Mesenchymal stem cell (in vitro differentiated cells and primary cell): ENCODE measurements at regions not wholly inside any gene's neighbourhood (a gene's known extent, or its start where the extent isn't known, plus 50 kb on each side); places are given as distances from the start of the nearest gene placed in this dataset.

Experiments
- DNase-seq: peaks from one replicate; pipeline ENCODE4 v3.0.0-alpha.2; 2013
- H2AFZ ChIP-seq: one replicate; pipeline ENCODE4 v1.6.1; 2013; ENCODE audit warnings: low read depth, mild to moderate bottlenecking, control low read depth, inconsistent platforms, low read length, moderate library complexity
- H2AK5ac ChIP-seq: 2 replicates; pipeline ENCODE4 v1.6.1; 2013; ENCODE audit warnings: low read length, moderate library complexity, mild to moderate bottlenecking, inconsistent platforms; ENCODE audit not compliant: severe bottlenecking
- H2BK120ac ChIP-seq: one replicate; pipeline ENCODE4 v1.6.1; 2013; ENCODE audit warnings: low read depth, mild to moderate bottlenecking, inconsistent platforms, low read length, moderate library complexity
- H2BK12ac ChIP-seq, 2 experiments: one replicate each; pipeline ENCODE4 v1.6.1; 2013; ENCODE audit warnings: inconsistent platforms in 2 of 2, low read length in 2 of 2, mild to moderate bottlenecking in 2 of 2, moderate library complexity in 2 of 2, control low read depth in 1 of 2
- H2BK15ac ChIP-seq: one replicate; pipeline ENCODE4 v1.6.1; 2013; ENCODE audit warnings: mild to moderate bottlenecking, low read depth, inconsistent platforms; ENCODE audit not compliant: poor library complexity, severe bottlenecking
- H2BK5ac ChIP-seq: 2 replicates; pipeline ENCODE4 v1.6.1; 2013; ENCODE audit warnings: low read depth, mild to moderate bottlenecking, low read length, control low read depth, inconsistent platforms; ENCODE audit not compliant: poor library complexity, severe bottlenecking
- H3K14ac ChIP-seq, 2 experiments: one replicate each; pipeline ENCODE4 v1.6.1; 2013; ENCODE audit warnings: inconsistent platforms in 2 of 2, low read length in 2 of 2, control low read depth in 1 of 2, mild to moderate bottlenecking in 1 of 2, moderate library complexity in 1 of 2
- H3K18ac ChIP-seq, 2 experiments: one replicate each; pipeline ENCODE4 v1.6.1; 2013; ENCODE audit warnings: inconsistent platforms in 2 of 2, low read length in 2 of 2, control low read depth in 1 of 2, low read depth in 1 of 2, mild to moderate bottlenecking in 1 of 2
- H3K23ac ChIP-seq, 2 experiments: one replicate each; pipeline ENCODE4 v1.6.1; 2013; ENCODE audit warnings: inconsistent platforms in 2 of 2, low read length in 2 of 2, mild to moderate bottlenecking in 2 of 2, moderate library complexity in 2 of 2, control low read depth in 1 of 2
- H3K27ac ChIP-seq: 2 replicates; pipeline ENCODE4 v1.5.1; 2013; ENCODE audit warnings: mild to moderate bottlenecking, moderate library complexity, low read length, control low read depth, inconsistent platforms; ENCODE audit not compliant: poor library complexity, severe bottlenecking
- H3K27me3 ChIP-seq, 2 experiments: 2 replicates each; pipeline versions ENCODE4 v1.6.1 to v1.7.0; 2013; ENCODE audit warnings: low read length in 2 of 2, mild to moderate bottlenecking in 2 of 2, moderate library complexity in 2 of 2, control low read depth in 1 of 2, inconsistent platforms in 1 of 2; ENCODE audit not compliant: control insufficient read depth in 1 of 2, insufficient read depth in 1 of 2
- H3K36me3 ChIP-seq, 2 experiments: 2 replicates each; pipeline versions ENCODE4 v1.6.1 to v1.7.0; 2013; ENCODE audit warnings: low read length in 2 of 2, control low read depth in 1 of 2, inconsistent platforms in 1 of 2, low read depth in 1 of 2, mild to moderate bottlenecking in 1 of 2; ENCODE audit not compliant: insufficient read depth in 2 of 2, control insufficient read depth in 1 of 2
- H3K4ac ChIP-seq, 2 experiments: one replicate each; pipeline ENCODE4 v1.6.1; 2013; ENCODE audit warnings: inconsistent platforms in 2 of 2, low read length in 2 of 2, mild to moderate bottlenecking in 2 of 2, moderate library complexity in 2 of 2, control low read depth in 1 of 2, low read depth in 1 of 2
- H3K4me1 ChIP-seq: 2 replicates; pipeline ENCODE4 v1.6.1; 2013; ENCODE audit warnings: low read depth, low read length, control low read depth; ENCODE audit not compliant: control insufficient read depth, insufficient read depth
- H3K4me2 ChIP-seq: 2 replicates; pipeline ENCODE4 v1.6.1; 2013; ENCODE audit warnings: low read length, mild to moderate bottlenecking, inconsistent platforms; ENCODE audit not compliant: poor library complexity, severe bottlenecking
- H3K4me3 ChIP-seq, 2 experiments: 2 replicates each; pipeline versions ENCODE4 v1.5.1 to v1.7.0; 2013; ENCODE audit warnings: low read length in 2 of 2, mild to moderate bottlenecking in 2 of 2, control low read depth in 1 of 2, low read depth in 1 of 2; ENCODE audit not compliant: insufficient read depth in 1 of 2
- H3K79me1 ChIP-seq: replicated peaks from 2 replicates; pipeline ENCODE4 v1.6.1; 2013; ENCODE audit warnings: mild to moderate bottlenecking, control low read depth, low read length, inconsistent platforms; ENCODE audit not compliant: poor library complexity, severe bottlenecking
- H3K9ac ChIP-seq: 2 replicates; pipeline ENCODE4 v1.7.0; 2013; ENCODE audit warnings: mild to moderate bottlenecking, low read length, moderate library complexity
- H3K9me3 ChIP-seq: 2 replicates; pipeline ENCODE4 v1.7.0; 2013; ENCODE audit warnings: mild to moderate bottlenecking, low read length; ENCODE audit not compliant: control insufficient read depth
- H4K8ac ChIP-seq: one replicate; pipeline ENCODE4 v1.6.1; 2013; ENCODE audit warnings: inconsistent platforms, mild to moderate bottlenecking, low read length, moderate library complexity
- H4K91ac ChIP-seq: one replicate; pipeline ENCODE4 v1.6.1; 2013; ENCODE audit warnings: mild to moderate bottlenecking, low read length, inconsistent platforms
- WGBS: methylation state at CpG from one replicate; pipeline ENCODE4 v1.1.7; 2013; ENCODE audit warnings: mixed read lengths; 5-methylcytosine and 5-hydroxymethylcytosine counted together

- Histone ChIP-seq H3K36me3 (no peaks in the 10 kb centered on the region), H3K4me3 (peak overlapping the region in 1 of 2 experiments; percentile 41), H2BK15ac (no peak overlapping the region), H2BK12ac (no peak overlapping the region), H3K18ac (no peak overlapping the region), H3K9me3 (peaks cover 8% of the 10 kb centered on the region), H3K4me1 (peaks cover 3% of the 10 kb centered on the region), H3K4me2 (no peak overlapping the region), H2AFZ (no peak overlapping the region), H3K4ac (no peak overlapping the region), H2BK120ac (no peak overlapping the region), H3K27me3 (no peaks in the 10 kb centered on the region), H2AK5ac (no peak overlapping the region), H3K9ac (peak overlapping the region; percentile 93), H3K27ac (no peak overlapping the region), H3K79me1 (no peaks in the 10 kb centered on the region), H4K91ac (no peak overlapping the region), H4K8ac (no peak overlapping the region), H3K23ac (no peak overlapping the region), H2BK5ac (no peak overlapping the region), H3K14ac (no peak overlapping the region)
- no peak for DNase-seq
- 79% methylated on average over 11 of the region's 11 CpGs for WGBS
Observed at GRCh38 chr2:238729261-238729935, 118.5 kb upstream of the TWIST2 start.

GRCh38 chr2:238730001-238730669, 117.8 kb upstream of the TWIST2 start:
- no peak overlapping the region for H3K4me2 ChIP-seq
- no peak overlapping the region for H2BK120ac ChIP-seq
- no peak overlapping the region for H3K14ac ChIP-seq
- no peak overlapping the region for H3K4me3 ChIP-seq
- no peaks in the 10 kb centered on the region for H3K27me3 ChIP-seq
- no peak overlapping the region for H3K18ac ChIP-seq
- no peak overlapping the region for H3K4ac ChIP-seq
- no peak overlapping the region for H4K91ac ChIP-seq
- no peak overlapping the region for H3K23ac ChIP-seq
- no peak overlapping the region for H2AFZ ChIP-seq
- no peaks in the 10 kb centered on the region for H3K36me3 ChIP-seq
- no peak overlapping the region for H3K9ac ChIP-seq
- no peaks in the 10 kb centered on the region for H3K79me1 ChIP-seq
- H2AK5ac ChIP-seq = no peak overlapping the region
- no peak overlapping the region for H4K8ac ChIP-seq
- no peak overlapping the region for H2BK5ac ChIP-seq
- WGBS = 83% methylated on average over 17 of the region's 17 CpGs
- no peak overlapping the region for H3K27ac ChIP-seq
- peaks cover 2% of the 10 kb centered on the region for H3K4me1 ChIP-seq
- H3K9me3 ChIP-seq = peaks cover 8% of the 10 kb centered on the region
- no peak overlapping the region for H2BK12ac ChIP-seq
- no peak for DNase-seq
- H2BK15ac ChIP-seq = no peak overlapping the region

GRCh38 chr2:238730881-238731280, 117.0 kb upstream of the TWIST2 start:
- WGBS = 100% methylated on average over 2 of the region's 4 CpGs
- Histone ChIP-seq H2BK15ac (no peak overlapping the region), H4K8ac (no peak overlapping the region)

GRCh38 chr2:238731961-238732360, 115.9 kb upstream of the TWIST2 start:
- Histone ChIP-seq H2BK15ac (no peak overlapping the region), H3K4me3 (peak overlapping the region in 1 of 2 experiments; percentile 22), H3K18ac (no peak overlapping the region), H3K9ac (peak overlapping the region; percentile 42), H4K91ac (no peak overlapping the region), H3K27ac (no peak overlapping the region), H2BK120ac (no peak overlapping the region), H2AFZ (no peak overlapping the region), H3K27me3 (no peaks in the 10 kb centered on the region), H2BK5ac (no peak overlapping the region), H3K79me1 (no peaks in the 10 kb centered on the region), H3K4me2 (no peak overlapping the region), H2BK12ac (no peak overlapping the region), H3K36me3 (no peaks in the 10 kb centered on the region), H3K4me1 (peaks cover 2% of the 10 kb centered on the region), H2AK5ac (no peak overlapping the region), H4K8ac (no peak overlapping the region), H3K9me3 (no peaks in the 10 kb centered on the region), H3K23ac (no peak overlapping the region), H3K14ac (no peak overlapping the region), H3K4ac (no peak overlapping the region)
- DNase-seq = no peak
- 92% methylated on average over 2 of the region's 3 CpGs for WGBS

More at GRCh38 chr2:238730881-238731280, 117.0 kb upstream of the TWIST2 start:
- no peaks in the 10 kb centered on the region for H3K79me1 ChIP-seq
- no peak overlapping the region for H3K4me2 ChIP-seq
- no peak overlapping the region for H3K18ac ChIP-seq
- no peak overlapping the region for H3K14ac ChIP-seq
- H2BK5ac ChIP-seq = no peak overlapping the region
- no peak overlapping the region for H2BK12ac ChIP-seq
- no peak overlapping the region for H3K4me3 ChIP-seq
- H3K9me3 ChIP-seq = peaks cover 4% of the 10 kb centered on the region
- H3K36me3 ChIP-seq = no peaks in the 10 kb centered on the region
- no peak overlapping the region for H3K9ac ChIP-seq
- H4K91ac ChIP-seq = no peak overlapping the region
- H3K27ac ChIP-seq = no peak overlapping the region
- no peak overlapping the region for H3K4ac ChIP-seq
- H3K4me1 ChIP-seq = peaks cover 2% of the 10 kb centered on the region
- no peak for DNase-seq
- H3K27me3 ChIP-seq = no peaks in the 10 kb centered on the region
- H2AK5ac ChIP-seq = no peak overlapping the region
- H2AFZ ChIP-seq = no peak overlapping the region
- no peak overlapping the region for H3K23ac ChIP-seq
- H2BK120ac ChIP-seq = no peak overlapping the region
